CD4-positive, alpha-beta T cell (primary cell): ENCODE measurements at regions not wholly inside any gene's neighbourhood (a gene's known extent, or its start where the extent isn't known, plus 50 kb on each side); places are given as distances from the start of the nearest gene placed in this dataset.

Experiments
- ATAC-seq: fragments of 200-7000 bp; cut with Tn5 transposase; one replicate; pipeline ENCODE4 v1.10.0; 2022; ENCODE audit warnings: mild to moderate bottlenecking; ENCODE audit not compliant: poor library complexity
- CTCF ChIA-PET: fragments of 350-600 bp; sonication (Branson Sonifier 250); formaldehyde crosslinking; loops from one replicate; lab custom pipeline; 2021; ENCODE audit warnings: antibody characterized with exemption, inconsistent platforms; lab: Charles Lee
- POLR2A ChIA-PET: fragments of 350-600 bp; sonication (Branson Sonifier 250); formaldehyde crosslinking; loops from one replicate; lab custom pipeline; 2021; ENCODE audit warnings: antibody characterized with exemption, inconsistent platforms; lab: Charles Lee
- DNase-seq, 14 experiments: peaks; one replicate each; pipeline ENCODE4 v3.0.0-alpha.2; 2013 to 2020; ENCODE audit warnings: mixed read lengths in 2 of 14
- H3K27ac ChIP-seq, 2 donors: one replicate each; pipeline versions ENCODE4 v1.5.1 to v1.7.0; 2013; ENCODE audit warnings: low read length in 2 of 2, low read depth in 1 of 2, mild to moderate bottlenecking in 1 of 2
- H3K27me3 ChIP-seq, 2 experiments: 1 replicate in 1 of 2; 2 replicates in 1 of 2; pipeline versions ENCODE4 v1.6.1 to v1.7.0; 2013; ENCODE audit warnings: low read length in 2 of 2, control low read depth in 1 of 2, mild to moderate bottlenecking in 1 of 2, moderate library complexity in 1 of 2; ENCODE audit not compliant: insufficient read depth in 2 of 2, control insufficient read depth in 1 of 2
- H3K36me3 ChIP-seq: one replicate; pipeline ENCODE4 v1.6.1; 2013; ENCODE audit warnings: low read length, control low read depth; ENCODE audit not compliant: insufficient read depth
- H3K4me1 ChIP-seq: one replicate; pipeline ENCODE4 v1.6.1; 2013; ENCODE audit warnings: low read length, control low read depth; ENCODE audit not compliant: insufficient read depth
- H3K4me3 ChIP-seq: one replicate; pipeline ENCODE4 v1.5.1; 2013; ENCODE audit warnings: mild to moderate bottlenecking, low read length, moderate library complexity
- H3K9me3 ChIP-seq, 2 experiments: 1 replicate in 1 of 2; 2 replicates in 1 of 2; pipeline versions ENCODE4 v1.6.1 to v1.7.0; 2013; ENCODE audit warnings: low read length in 2 of 2, mild to moderate bottlenecking in 2 of 2, control low read depth in 1 of 2, moderate library complexity in 1 of 2; ENCODE audit not compliant: control insufficient read depth in 1 of 2, insufficient read depth in 1 of 2
- H3K27ac Mint-ChIP-seq: one replicate; pipeline ENCODE4 v1.8.0; 2020; ENCODE audit warnings: mixed read lengths
- H3K27me3 Mint-ChIP-seq: one replicate; pipeline ENCODE4 v1.8.0; 2021; ENCODE audit warnings: mixed read lengths
- H3K36me3 Mint-ChIP-seq: one replicate; pipeline ENCODE4 v1.8.0; 2021; ENCODE audit warnings: low read depth, mixed read lengths
- H3K4me1 Mint-ChIP-seq: one replicate; pipeline ENCODE4 v1.8.0; 2021; ENCODE audit warnings: low read depth, mixed read lengths
- H3K4me3 Mint-ChIP-seq: one replicate; pipeline ENCODE4 v1.8.0; 2020; ENCODE audit warnings: mild to moderate bottlenecking, mixed read lengths
- H3K9me3 Mint-ChIP-seq: one replicate; pipeline ENCODE4 v1.8.0; 2020; ENCODE audit warnings: mixed read lengths
- CTCF ChIP-seq: fragments of 200-600 bp; IDR thresholded peaks from one replicate; pipeline ENCODE4 v1.8.0; 2022; ENCODE audit warnings: antibody characterized with exemption, mild to moderate bottlenecking
- intact Hi-C, 2 experiments: fragments of 100-400 bp; cut with DNase I in 1 of 2; cut with micrococcal nuclease in 1 of 2; formaldehyde crosslinking; loops; one replicate each; pipeline versions ENCODE4 v1.15.1 to v1.9.0; 2023 to 2025; cut with DNase I, micrococcal nuclease

- CTCF ChIA-PET: no interaction called here
- H3K36me3 Mint-ChIP-seq: no peaks in the 10 kb centered on the region
- H3K27ac Mint-ChIP-seq: no peak overlapping the region
- DNase-seq: no peak
- H3K9me3 ChIP-seq: peaks cover 4 to 6% of the 10 kb centered on the region in 2 experiments
- H3K27ac ChIP-seq: no peak overlapping the region
- H3K27me3 Mint-ChIP-seq: no peaks in the 10 kb centered on the region
- no peak overlapping the region for H3K4me3 ChIP-seq
- POLR2A ChIA-PET: no interaction called here
- intact Hi-C loops: no loop called here
- H3K27me3 ChIP-seq: no peaks in the 10 kb centered on the region
- no peaks in the 10 kb centered on the region for H3K36me3 ChIP-seq
- no peak for ATAC-seq
- peaks cover 17% of the 10 kb centered on the region for H3K9me3 Mint-ChIP-seq
- no peaks in the 10 kb centered on the region for H3K4me1 ChIP-seq
- TF ChIP-seq CTCF: no peak
- H3K4me1 Mint-ChIP-seq: no peaks in the 10 kb centered on the region
- H3K4me3 Mint-ChIP-seq: no peak overlapping the region
Measured at GRCh38 chr3:74122281-74122680, 492.2 kb downstream of the CNTN3 start.

DNA sequence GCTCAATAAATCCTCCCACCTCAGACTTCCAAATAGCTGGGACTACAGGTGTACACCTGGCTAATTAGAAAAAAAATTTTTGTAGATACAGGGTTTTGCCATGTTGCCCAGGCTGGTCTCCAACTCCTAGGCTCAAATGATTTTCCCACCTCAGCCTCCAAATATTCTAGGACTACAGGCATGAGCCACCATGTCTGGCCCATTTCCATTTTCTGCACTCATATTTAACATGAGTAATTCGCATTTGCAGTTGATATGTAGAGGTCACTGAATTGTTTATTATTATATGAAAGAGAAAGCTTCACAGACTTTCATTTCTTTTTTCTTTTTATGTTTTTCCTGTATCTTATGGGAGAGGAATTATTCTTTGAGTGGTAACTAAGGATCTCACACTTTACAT lies 492.7 kb downstream of the CNTN3 start:
- DNase-seq (no peak), ATAC-seq (no peak)
- Mint-ChIP-seq H3K9me3 (peaks cover 13% of the 10 kb centered on the region), H3K27me3 (no peaks in the 10 kb centered on the region), H3K4me1 (no peaks in the 10 kb centered on the region), H3K36me3 (no peaks in the 10 kb centered on the region), H3K4me3 (no peak overlapping the region), H3K27ac (no peak overlapping the region)
- no peak overlapping the region for H3K27ac ChIP-seq
- H3K4me1 ChIP-seq: no peaks in the 10 kb centered on the region
- TF ChIP-seq CTCF: no peak
- H3K4me3 ChIP-seq: no peak overlapping the region
- intact Hi-C loops: no loop called here
- peaks cover 4 to 6% of the 10 kb centered on the region in 2 experiments for H3K9me3 ChIP-seq
- no peaks in the 10 kb centered on the region for H3K27me3 ChIP-seq
- CTCF ChIA-PET: no interaction called here
- H3K36me3 ChIP-seq: no peaks in the 10 kb centered on the region
- POLR2A ChIA-PET: no interaction called here

- Histone ChIP-seq H3K9me3 (peaks cover 4 to 6% of the 10 kb centered on the region in 2 experiments), H3K27ac (no peak overlapping the region), H3K27me3 (no peaks in the 10 kb centered on the region), H3K36me3 (no peaks in the 10 kb centered on the region), H3K4me3 (no peak overlapping the region), H3K4me1 (no peaks in the 10 kb centered on the region)
- H3K9me3 Mint-ChIP-seq: peaks cover 16% of the 10 kb centered on the region
- no peak for TF ChIP-seq CTCF
- no peak overlapping the region for H3K4me3 Mint-ChIP-seq
- POLR2A ChIA-PET: no interaction called here
- H3K4me1 Mint-ChIP-seq: no peaks in the 10 kb centered on the region
- DNase-seq (no peak), ATAC-seq (no peak)
- H3K27ac Mint-ChIP-seq: no peak overlapping the region
- H3K27me3 Mint-ChIP-seq: no peaks in the 10 kb centered on the region
- CTCF ChIA-PET: no interaction called here
- intact Hi-C loops: no loop called here
- H3K36me3 Mint-ChIP-seq: no peaks in the 10 kb centered on the region
Measured at GRCh38 chr3:74119221-74119620, 494.5 kb upstream of the PDZRN3 start.
